Common myeloid progenitor, CD34-positive (primary cell): ENCODE measurements at regions not wholly inside any gene's neighbourhood (a gene's known extent, or its start where the extent isn't known, plus 50 kb on each side); places are given as distances from the start of the nearest gene placed in this dataset.
"Not testable (repeated sequence)": the region's sequence is repeated elsewhere in the genome, so short reads cannot be mapped to it uniquely, and the experiment has no call there.

Source experiments
- CTCF ChIA-PET: fragments of 350-600 bp; sonication (Branson Sonifier 250); formaldehyde crosslinking; loops from one replicate; lab custom pipeline; 2021; ENCODE audit warnings: antibody characterized with exemption; lab: Charles Lee
- POLR2A ChIA-PET: fragments of 350-600 bp; sonication (Branson Sonifier 250); formaldehyde crosslinking; loops from one replicate; lab custom pipeline; 2021; ENCODE audit warnings: antibody characterized with exemption; lab: Charles Lee
- DNase-seq, 3 donors: peaks; one replicate each; pipeline versions ENCODE4 v3.0.0 to v3.0.0-alpha.2; 2013
- H3K27ac ChIP-seq, 2 experiments: 1 replicate in 1 of 2; 2 replicates in 1 of 2; pipeline ENCODE4 v1.7.0; 2013; ENCODE audit warnings: inconsistent platforms in 2 of 2, low read length in 2 of 2, mild to moderate bottlenecking in 2 of 2, low read depth in 1 of 2, moderate library complexity in 1 of 2; ENCODE audit not compliant: severe bottlenecking in 2 of 2, insufficient read depth in 1 of 2, poor library complexity in 1 of 2
- H3K27me3 ChIP-seq, 5 experiments: replicated peaks in 2 of 5; 1 replicate in 3 of 5; 2 replicates in 2 of 5; pipeline versions ENCODE4 v1.6.1 to v1.7.0; 2013; ENCODE audit warnings: low read length in 4 of 5, mild to moderate bottlenecking in 2 of 5, moderate library complexity in 2 of 5, inconsistent platforms in 1 of 5; ENCODE audit not compliant: insufficient read depth in 5 of 5, control insufficient read depth in 4 of 5
- H3K36me3 ChIP-seq, 4 experiments: 1 replicate in 2 of 4; 2 replicates in 2 of 4; pipeline versions ENCODE4 v1.6.1 to v1.7.0; 2013; ENCODE audit warnings: low read length in 3 of 4, control low read depth in 1 of 4, mild to moderate bottlenecking in 1 of 4; ENCODE audit not compliant: control insufficient read depth in 4 of 4, insufficient read depth in 4 of 4
- H3K4me1 ChIP-seq, 4 experiments: 1 replicate in 3 of 4; 2 replicates in 1 of 4; pipeline versions ENCODE4 v1.6.1 to v1.7.1; 2013; ENCODE audit warnings: low read length in 3 of 4, mild to moderate bottlenecking in 3 of 4, control low read depth in 1 of 4, inconsistent platforms in 1 of 4, moderate library complexity in 1 of 4; ENCODE audit not compliant: control insufficient read depth in 4 of 4, insufficient read depth in 4 of 4; ENCODE audit errors: control extremely low read depth in 1 of 4
- H3K4me3 ChIP-seq, 7 experiments: 1 replicate in 4 of 7; 2 replicates in 3 of 7; pipeline versions ENCODE4 v1.5.1 to v1.7.0; 2013; ENCODE audit warnings: mild to moderate bottlenecking in 7 of 7, low read length in 6 of 7, moderate library complexity in 6 of 7, inconsistent platforms in 2 of 7, low read depth in 2 of 7, control low read depth in 1 of 7; ENCODE audit not compliant: insufficient read depth in 4 of 7, control insufficient read depth in 1 of 7; ENCODE audit errors: extremely low read depth in 1 of 7
- H3K9me3 ChIP-seq, 5 experiments: 1 replicate in 4 of 5; 2 replicates in 1 of 5; pipeline versions ENCODE4 v1.6.1 to v1.7.1; 2013; ENCODE audit warnings: low read length in 4 of 5, mild to moderate bottlenecking in 2 of 5, inconsistent platforms in 1 of 5, low read depth in 1 of 5, moderate library complexity in 1 of 5; ENCODE audit not compliant: control insufficient read depth in 4 of 5, insufficient read depth in 2 of 5; ENCODE audit errors: control extremely low read depth in 1 of 5
- WGBS: methylation state at CpG from one replicate; pipeline ENCODE4 v1.1.5; 2013; ENCODE audit not compliant: insufficient coverage; 5-methylcytosine and 5-hydroxymethylcytosine counted together

DNA sequence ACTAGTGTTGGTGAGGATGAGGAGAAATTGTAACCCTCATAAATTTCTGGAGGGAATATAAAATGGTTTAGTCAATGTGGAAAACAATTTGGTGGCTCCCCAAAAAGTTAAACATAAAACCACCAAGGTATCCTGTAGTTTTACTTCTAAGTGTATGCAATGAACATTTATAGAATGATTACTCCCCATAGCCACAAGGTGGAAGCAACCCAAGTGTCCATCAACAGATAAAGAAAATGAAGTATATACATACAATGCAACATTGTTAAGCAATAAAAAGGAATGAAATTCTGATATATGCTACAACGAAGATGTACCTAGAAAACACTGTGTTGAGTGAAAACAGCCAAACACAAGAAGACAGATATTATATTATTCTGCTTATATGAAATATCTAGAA lies 569.1 kb upstream of the GRID2 start:
- H3K36me3 ChIP-seq = no peaks in the 10 kb centered on the region
- H3K4me1 ChIP-seq = no peaks in the 10 kb centered on the region
- DNase-seq = peak in 1 of 3 donors; percentile 2
- no peak overlapping the region for H3K4me3 ChIP-seq
- H3K27me3 ChIP-seq = no peaks in the 10 kb centered on the region
- no peaks in the 10 kb centered on the region for H3K9me3 ChIP-seq
- no peak overlapping the region for H3K27ac ChIP-seq
- POLR2A ChIA-PET = no interaction called here
- CTCF ChIA-PET = no interaction called here
- no CpG with 5 or more reads among the region's 1 CpG for WGBS

DNA sequence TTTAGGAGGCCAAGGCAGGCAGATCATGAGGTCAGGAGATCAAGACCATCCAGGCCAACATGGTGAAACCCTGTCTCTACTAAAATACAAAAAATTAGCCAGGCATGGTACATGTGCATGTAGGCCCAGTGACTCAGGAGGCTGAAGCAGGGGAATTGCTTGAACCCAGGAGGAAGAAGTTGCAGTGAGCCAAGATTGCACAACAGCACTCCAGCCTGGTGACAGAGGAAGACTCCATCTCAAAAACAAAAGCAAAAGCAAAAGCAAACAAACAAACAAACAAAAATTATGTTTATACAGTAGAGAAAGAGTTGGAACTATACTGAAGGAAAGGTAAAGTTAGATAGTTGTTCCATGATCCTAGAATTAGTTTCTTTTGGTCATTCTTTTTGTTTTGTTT lies 564.9 kb upstream of the GRID2 start:
- H3K9me3 ChIP-seq, CTCF ChIA-PET, DNase-seq, H3K27me3 ChIP-seq, H3K36me3 ChIP-seq, H3K4me3 ChIP-seq, H3K27ac ChIP-seq, POLR2A ChIA-PET, H3K4me1 ChIP-seq: not testable (repeated sequence)

DNA sequence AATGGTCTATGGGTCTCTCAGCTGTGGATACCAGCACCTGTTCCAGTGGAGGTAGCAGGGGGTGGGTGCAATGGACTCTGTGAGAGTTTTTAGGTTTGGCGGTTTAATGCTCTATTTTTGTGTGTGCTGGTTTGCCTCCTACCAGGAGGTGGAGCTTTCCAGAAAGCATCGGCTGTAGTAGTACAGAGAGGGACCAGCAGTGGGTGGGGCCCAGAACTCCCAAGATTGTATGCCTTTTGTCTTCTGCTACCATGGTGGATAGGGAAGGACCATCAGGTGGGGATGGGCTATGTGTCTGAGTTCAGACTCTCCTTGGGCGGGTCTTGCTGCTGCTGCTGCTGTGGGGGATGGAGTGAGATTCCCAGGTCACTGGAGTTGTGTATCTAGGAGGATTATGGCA lies 557.2 kb upstream of the GRID2 start:
- WGBS = 48% methylated on average over 3 of the region's 3 CpGs
- H3K4me1 ChIP-seq = no peaks in the 10 kb centered on the region
- H3K9me3 ChIP-seq = no peaks in the 10 kb centered on the region
- ChIA-PET POLR2A (no interaction called here), CTCF (no interaction called here)
- H3K27me3 ChIP-seq = no peaks in the 10 kb centered on the region
- no peak for DNase-seq
- no peaks in the 10 kb centered on the region for H3K36me3 ChIP-seq
- no peak overlapping the region for H3K27ac ChIP-seq
- no peak overlapping the region for H3K4me3 ChIP-seq

DNA sequence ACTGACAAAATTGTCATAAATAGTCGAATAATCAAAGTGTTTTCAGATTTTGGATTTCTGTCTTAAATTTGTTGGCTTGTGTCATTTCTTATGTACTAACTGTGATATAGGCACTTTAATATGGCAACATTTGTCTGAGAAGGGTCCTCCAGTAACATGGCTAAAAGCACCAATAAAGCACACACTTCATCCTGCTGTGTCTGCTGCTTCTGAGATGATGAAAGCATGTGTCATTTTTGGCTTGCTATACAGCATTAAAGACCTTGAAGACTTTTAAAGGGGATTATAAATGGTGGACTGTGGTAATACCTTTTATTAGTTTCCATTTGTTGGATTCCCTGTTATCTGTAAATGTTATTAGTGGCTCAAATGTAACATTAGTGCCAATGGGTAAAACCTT lies 551.8 kb upstream of the GRID2 start:
- ChIA-PET CTCF (no interaction called here), POLR2A (no interaction called here)
- H3K4me3 ChIP-seq = no peak overlapping the region
- no peaks in the 10 kb centered on the region for H3K4me1 ChIP-seq
- H3K27ac ChIP-seq = no peak overlapping the region
- no peaks in the 10 kb centered on the region for H3K27me3 ChIP-seq
- WGBS = no CpG with 5 or more reads among the region's 1 CpG
- no peaks in the 10 kb centered on the region for H3K36me3 ChIP-seq
- no peak for DNase-seq
- no peaks in the 10 kb centered on the region for H3K9me3 ChIP-seq

DNA sequence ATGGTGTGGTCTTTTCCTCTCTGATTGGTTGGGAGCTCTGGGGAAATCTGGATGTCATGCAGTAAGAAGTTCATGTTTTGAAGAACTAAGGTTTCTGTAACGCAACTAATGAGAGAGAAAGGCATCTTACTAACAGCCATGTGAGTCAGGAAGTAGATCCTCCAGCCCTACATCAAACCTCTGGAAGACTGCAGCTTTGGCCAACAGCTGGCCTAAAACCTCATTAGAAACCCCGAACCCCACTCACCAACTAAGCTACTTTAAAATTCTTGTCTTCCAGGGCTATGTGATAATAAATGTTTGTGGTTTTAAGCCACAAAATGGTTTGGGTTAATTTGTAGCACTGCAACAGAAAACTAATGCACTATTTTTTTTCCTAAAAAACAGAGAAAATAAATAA lies 549.0 kb upstream of the GRID2 start:
- no peaks in the 10 kb centered on the region for H3K36me3 ChIP-seq
- H3K9me3 ChIP-seq = no peaks in the 10 kb centered on the region
- H3K27me3 ChIP-seq = no peaks in the 10 kb centered on the region
- H3K4me1 ChIP-seq = no peaks in the 10 kb centered on the region
- ChIA-PET POLR2A (no interaction called here), CTCF (no interaction called here)
- H3K27ac ChIP-seq = no peak overlapping the region
- H3K4me3 ChIP-seq = no peak overlapping the region
- DNase-seq = peak in 1 of 3 donors; percentile 41
- no CpG with 5 or more reads among the region's 2 CpGs for whole genome bisulfite sequencing

DNA sequence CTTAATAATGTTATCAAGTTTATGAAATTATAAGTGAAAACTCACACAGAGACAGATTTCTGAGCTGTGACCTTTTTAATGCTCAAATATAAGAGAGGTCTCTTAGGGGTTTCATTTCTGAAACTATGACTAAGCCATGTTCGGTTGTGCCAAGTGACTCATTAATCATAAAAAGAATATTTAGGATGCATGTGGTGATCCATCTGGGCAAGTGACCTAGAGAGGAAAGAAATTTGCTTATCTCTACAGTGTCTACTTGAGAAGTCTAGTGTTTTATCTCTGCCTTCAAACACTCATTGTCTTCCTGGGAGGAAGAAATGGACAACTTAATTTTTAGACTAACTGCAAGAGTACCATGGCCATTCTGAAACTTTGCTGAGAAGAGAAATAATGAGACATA lies 545.3 kb upstream of the GRID2 start:
- ChIA-PET CTCF (no interaction called here), POLR2A (no interaction called here)
- H3K4me3 ChIP-seq = no peak overlapping the region
- no peaks in the 10 kb centered on the region for H3K4me1 ChIP-seq
- H3K9me3 ChIP-seq = no peaks in the 10 kb centered on the region
- H3K27me3 ChIP-seq = no peaks in the 10 kb centered on the region
- no CpG with 5 or more reads among the region's 1 CpG for WGBS
- H3K36me3 ChIP-seq = no peaks in the 10 kb centered on the region
- peak in 2 of 3 donors; percentile 16 to 84 for DNase-seq
- no peak overlapping the region for H3K27ac ChIP-seq

DNA sequence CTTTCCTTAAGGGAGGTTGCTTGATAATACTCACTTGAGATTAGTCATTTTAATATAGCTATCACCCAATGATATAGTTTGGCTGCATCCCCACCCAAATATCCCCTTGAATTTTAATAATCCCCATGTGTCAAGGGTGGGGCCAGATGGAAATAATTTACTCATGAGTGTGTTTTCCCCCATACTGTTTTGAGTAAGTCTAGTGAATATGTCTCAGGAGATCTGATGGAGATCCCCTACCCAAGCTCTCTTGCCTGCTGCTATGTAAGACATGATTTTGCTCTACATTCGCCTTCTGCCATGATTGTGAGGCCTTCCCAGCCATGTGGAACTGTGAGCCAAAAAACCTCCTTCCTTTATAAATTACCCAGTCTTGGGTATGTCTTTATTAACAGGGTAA lies 539.7 kb upstream of the GRID2 start:
- Histone ChIP-seq H3K9me3 (no peaks in the 10 kb centered on the region), H3K27ac (no peak overlapping the region), H3K4me1 (no peaks in the 10 kb centered on the region), H3K27me3 (no peaks in the 10 kb centered on the region), H3K36me3 (no peaks in the 10 kb centered on the region), H3K4me3 (no peak overlapping the region)
- DNase-seq = no peak
- no CpG with 5 or more reads among the region's 1 CpG for WGBS
- ChIA-PET CTCF (interaction anchor here (0.6 kb wide), 1 partner anchor 40 kb away, joined by 3 read pairs; no protein-coding TSS in a partner anchor), POLR2A (no interaction called here)
